ENCODE measurements at regions not wholly inside any gene's neighbourhood (a gene's known extent, or its start where the extent isn't known, plus 50 kb on each side); places are given as distances from the start of the nearest gene placed in this dataset.
"Not testable (repeated sequence)": the region's sequence is repeated elsewhere in the genome, so short reads cannot be mapped to it uniquely, and the experiment has no call there.

DNA sequence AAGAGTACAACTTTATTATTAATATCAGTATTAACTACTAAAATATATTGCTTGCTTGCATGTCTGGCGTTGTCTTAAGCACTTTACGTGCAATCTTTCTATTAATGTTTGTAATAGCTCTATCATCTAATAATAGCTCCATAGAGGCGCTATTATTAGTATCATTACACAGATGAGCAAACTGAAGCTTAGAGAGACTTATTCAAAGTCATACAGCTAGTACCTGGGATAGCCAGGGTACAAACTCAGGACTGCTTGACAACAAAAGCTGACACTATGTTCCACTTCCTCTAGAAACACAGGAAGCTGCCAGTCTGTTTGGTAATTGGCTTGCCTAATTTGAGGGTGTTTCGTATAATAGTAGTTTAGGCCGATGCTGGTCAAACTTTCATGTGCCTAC is 523.2 kb downstream of the RMST start:
- no peak for DNase-seq (ENCODE audit: low read depth)

- not testable (repeated sequence) for DNase-seq (ENCODE audit: low read depth)
Measured at GRCh38 chr12:97988588-97988987, 526.0 kb downstream of the RMST start.

GRCh38 chr12:97989366-97989940 is 525.9 kb upstream of the TMPO start:
- no peak for DNase-seq (ENCODE audit: low read depth)

DNA sequence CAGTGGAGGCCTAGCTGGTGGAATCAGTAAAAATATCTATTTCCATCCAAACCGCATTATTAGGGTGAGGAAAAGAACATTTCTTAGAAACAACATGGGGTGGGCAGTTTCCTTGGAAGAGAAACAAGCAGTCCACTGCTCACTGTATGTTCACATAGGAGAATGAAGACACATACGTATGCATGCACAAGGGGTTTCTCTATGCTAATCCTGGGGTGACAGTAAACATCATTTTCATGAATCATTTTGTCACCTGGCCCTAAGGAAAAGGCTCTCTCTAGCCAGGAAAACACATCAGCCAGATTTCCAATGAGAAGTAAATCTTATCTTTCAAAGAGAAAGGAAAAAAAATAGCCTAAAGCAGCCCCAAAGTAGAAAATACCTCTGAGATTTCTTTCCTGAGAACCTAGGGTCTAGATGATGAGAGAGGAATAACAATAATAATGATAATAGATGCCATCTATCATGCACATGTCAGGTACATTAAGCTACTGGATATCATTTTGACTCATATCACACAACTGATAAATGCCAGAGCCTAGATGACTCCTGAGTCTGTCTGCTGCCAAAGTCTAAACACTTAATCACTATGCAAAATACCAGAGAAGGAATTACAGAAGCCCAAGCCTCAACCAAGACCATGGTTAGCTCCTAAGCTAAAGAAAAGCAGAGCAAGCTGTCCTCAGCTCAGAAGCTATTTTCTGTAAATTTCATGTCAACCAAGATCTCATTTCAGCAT is 520.5 kb upstream of the TMPO start:
- DNase-seq (ENCODE audit: low read depth) = no peak

- no peak for DNase-seq (ENCODE audit: low read depth)
Measured at GRCh38 chr12:97995559-97995958, 519.8 kb upstream of the TMPO start.

DNA sequence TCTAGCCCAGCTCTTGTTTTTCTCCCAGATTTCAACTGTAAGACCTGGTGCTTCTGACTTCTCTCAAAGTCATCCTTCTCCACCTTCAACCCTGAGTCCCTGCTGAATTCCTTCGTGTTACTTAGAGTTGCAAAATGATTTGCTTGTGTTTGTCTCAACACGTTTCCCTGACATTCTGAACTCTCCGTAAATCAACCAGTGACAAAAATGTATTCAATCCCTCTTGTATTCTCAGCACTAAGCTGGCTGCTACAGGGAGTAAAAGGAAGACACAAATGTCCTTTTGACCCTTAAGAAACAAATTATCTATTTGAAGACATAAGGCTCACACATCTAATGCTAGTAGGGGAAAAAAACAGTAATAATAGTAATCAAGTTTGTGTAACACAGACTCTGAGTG is 514.0 kb upstream of the TMPO start:
- no peak for DNase-seq (ENCODE audit: low read depth)

DNA sequence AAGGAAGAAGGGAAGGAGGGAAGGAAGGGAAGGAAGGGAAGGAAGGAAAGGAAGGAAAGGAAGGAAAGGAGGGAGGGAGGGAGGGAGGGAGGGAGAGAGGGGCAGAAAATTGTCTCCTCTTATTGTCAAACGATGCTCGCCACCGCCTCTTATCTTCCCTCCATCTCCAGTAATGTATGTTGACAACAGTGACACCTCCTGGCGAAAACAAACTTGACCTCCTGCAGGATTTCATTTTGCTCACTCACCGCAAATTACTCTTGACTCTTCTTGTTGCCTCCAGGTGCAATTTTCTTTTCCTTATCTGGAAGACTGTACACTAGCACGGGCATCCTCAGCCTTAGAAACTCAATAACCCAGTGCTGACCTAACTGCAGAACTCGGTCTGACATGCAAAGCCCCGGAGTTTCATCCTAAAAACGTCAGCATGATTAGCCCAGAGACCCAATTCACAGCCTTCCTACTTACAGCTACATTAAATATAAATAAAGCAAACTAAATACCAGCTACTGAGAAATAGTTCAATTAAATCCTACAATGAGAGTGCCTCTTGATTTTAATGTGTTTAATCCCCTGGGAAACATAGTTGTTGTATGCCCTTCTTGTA is 512.4 kb upstream of the TMPO start:
- DNase-seq (ENCODE audit: low read depth) = no peak

GRCh38 chr12:98007963-98008362 is 507.4 kb upstream of the TMPO start:
- DNase-seq (ENCODE audit: low read depth) = no peak

GRCh38 chr12:98013560-98013959 is 501.8 kb upstream of the TMPO start:
- no peak for DNase-seq (ENCODE audit: low read depth)

DNA sequence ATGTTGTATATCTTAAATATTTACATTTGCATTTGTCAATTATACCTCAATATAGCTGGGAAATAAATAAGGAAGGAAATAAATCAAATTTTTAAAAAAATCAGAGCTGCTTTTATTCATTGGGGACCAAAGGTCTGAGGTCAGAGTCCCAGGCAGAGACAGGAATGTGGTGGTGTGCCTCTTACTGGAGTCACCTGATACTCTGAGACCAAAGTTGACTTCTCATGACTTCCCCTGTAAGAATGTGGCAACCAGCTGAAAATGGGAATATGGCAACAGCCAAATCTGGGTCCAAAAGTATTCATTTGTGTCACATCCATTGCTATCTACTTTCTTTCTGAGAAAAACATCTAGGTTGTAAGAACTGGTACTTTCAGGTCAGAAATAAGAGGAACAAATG is 496.6 kb upstream of the TMPO start:
- DNase-seq (ENCODE audit: low read depth) = no peak

GRCh38 chr12:98020376-98020775 is 495.0 kb upstream of the TMPO start:
- DNase-seq (ENCODE audit: low read depth) = no peak

DNA sequence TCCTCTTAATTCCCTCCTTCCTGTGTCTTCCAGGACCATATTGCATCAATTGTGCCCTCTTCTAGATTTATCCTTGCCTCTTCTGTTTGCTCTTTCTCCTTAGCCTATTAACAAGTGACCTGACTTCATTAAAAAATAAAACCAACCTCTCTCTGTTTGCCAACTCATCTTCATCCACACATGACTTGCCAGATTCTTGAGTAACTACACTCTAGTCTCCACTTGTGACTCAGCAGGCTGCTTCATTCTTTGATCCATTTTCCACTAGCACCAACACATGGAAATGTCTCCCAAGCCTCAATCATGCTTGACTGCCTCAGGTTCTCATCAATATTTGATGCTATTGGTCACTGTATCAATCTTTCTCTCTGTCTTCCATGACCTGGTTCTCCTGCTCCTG is 492.4 kb upstream of the TMPO start:
- no peak for DNase-seq (ENCODE audit: low read depth)

DNA sequence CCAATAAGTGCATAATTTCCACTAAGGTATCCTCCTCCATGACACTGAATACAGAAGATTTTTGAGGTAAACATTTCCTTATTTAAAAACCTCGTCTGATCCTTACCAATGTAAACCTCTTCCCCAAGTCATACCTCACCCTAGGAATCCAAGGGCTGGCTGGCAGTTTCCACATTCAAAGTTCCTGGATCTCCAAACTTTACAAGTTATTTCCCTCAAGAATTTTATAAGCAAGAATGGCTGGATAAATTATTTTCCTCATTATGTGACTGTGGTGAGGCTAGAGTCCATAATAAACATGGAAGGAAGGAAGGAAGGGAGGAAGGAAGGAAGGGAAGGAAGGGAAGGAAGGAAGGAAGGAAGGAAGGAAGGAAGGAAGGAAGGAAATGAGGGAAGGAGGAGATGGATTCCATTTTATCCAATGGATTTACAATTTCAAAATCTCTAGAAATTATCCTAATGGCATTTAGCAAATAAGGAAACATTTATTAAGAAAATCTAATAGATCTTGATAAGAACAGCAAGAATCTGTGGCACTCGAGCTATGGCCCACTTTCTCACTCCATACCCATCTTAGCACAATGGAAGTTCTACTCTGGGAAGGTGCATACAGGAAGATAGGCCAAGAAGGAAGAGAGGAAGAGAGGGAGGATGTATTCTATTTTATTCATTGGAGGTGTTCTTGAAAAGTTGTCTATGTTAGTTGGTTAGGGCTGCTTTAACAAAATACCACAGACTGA is 477.8 kb upstream of the TMPO start:
- no peak for DNase-seq (ENCODE audit: low read depth)

DNA sequence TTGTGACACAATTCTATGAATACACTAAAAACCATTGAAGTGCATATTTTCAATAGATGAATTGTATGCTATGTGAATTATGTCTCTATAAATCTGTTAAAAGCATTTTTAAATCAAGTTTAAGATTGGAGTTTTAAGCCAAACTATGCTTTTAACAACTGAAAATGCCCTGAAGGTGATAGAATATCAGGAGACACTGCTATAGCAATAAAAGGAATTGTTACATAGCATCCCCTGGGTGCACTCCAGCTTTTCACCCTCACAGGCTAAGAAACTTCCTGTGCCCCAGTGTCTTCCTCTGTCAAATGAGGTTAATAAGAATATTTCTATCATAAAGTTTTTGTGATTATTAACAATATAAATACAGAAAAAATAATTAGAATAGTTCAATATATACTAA is 472.7 kb upstream of the TMPO start:
- no peak for DNase-seq (ENCODE audit: low read depth)

DNA sequence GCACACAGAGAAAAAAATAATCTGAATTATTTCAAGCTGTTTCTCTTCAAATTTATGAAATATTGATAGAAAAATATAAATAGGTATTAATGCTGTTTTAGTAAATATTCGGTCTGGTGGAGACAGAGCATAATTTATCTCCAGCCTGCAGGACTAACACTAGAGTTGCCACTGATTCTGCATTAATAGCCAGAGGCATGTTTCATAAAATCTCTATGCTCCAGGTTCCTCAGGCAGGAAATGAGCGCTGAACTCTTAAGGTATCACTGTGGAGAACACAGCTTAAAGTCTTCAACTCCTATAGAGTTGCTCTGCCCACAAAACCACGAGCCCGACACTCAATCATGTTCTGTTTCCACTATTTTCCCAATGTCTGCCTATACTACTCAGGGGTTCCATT is 470.0 kb upstream of the TMPO start:
- no peak for DNase-seq (ENCODE audit: low read depth)

DNA sequence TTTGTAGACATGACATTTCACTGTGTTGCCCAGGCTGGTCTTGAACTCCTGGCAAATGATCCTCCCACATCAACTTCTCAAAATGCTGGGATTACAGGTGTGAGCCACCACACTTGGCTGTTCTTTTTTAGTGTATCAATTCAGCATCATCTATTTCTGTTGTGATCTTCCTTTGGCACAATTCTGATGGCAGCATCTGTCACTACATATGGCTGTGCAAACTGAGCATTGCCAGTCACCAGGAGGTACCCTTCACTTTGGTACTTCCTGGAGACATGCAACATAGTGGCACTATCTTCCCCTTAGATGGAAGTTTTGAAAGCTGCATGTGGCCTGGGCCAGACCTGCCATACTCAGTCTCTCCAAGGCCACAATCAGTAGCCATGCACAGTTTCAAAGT is 467.1 kb upstream of the TMPO start:
- DNase-seq (ENCODE audit: low read depth) = no peak

DNA sequence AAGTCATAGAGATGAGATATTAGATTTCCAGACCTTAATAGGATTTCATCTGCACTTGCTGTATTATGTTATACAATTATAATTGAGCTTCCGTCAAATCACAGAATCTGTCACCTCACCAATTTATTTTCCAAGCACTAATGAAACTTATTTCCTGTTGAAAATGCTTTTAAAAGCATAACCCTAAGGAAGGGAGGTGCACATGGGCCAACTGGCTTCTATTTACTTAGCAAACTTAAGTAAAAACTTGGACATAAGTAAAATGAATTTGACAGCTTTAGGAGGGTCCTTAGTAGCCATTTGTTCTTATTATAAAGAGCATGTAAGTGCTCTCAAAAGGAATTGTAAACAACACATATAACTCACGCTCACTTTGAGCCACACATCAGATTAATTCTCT is 462.2 kb upstream of the TMPO start:
- DNase-seq (ENCODE audit: low read depth) = no peak

DNA sequence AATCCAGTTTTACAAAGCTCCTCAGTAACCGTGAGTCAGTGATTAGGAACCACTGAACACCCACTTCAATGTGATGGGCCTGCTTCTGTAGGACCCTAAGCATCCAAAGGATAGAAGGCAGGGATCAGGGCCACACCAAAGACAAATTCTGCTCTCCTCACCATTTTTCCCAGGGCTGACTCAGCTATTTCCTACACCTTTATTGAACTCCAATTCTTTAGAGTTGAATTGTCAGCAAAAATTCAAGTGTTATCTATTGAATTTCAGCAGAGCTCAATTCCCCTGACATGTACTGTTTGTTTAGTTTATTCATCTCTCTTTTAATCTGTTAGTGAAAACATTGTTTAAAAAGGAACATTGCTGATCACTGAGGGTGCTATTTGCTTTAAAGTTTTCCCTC is 457.7 kb upstream of the TMPO start:
- DNase-seq (ENCODE audit: low read depth) = no peak

- no peak for DNase-seq (ENCODE audit: low read depth)
Measured at GRCh38 chr12:98058213-98058612, 457.2 kb upstream of the TMPO start.

DNA sequence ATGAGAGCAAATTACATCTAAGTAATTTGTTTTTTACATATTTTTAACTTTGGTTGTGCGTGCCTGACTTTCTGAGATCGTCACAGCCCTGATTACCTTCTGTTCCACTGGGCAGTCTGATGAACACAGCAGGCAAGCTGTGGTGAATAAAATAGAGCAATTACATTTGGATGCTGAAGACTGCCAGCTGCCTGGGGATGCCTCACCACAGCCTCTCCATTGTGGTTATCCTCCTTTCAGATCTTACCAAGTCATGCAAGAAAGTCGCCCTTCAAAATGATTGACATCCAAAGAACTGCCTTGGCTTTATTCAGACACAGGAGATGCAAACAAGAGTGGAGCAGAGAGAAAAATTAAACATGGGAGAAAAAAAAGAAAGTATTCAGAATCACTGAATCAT is 456.6 kb upstream of the TMPO start:
- DNase-seq (ENCODE audit: low read depth) = no peak

- DNase-seq (ENCODE audit: low read depth) = no peak
Measured at GRCh38 chr12:98059659-98060343, 455.6 kb upstream of the TMPO start.

- no peak for DNase-seq (ENCODE audit: low read depth)
Measured at GRCh38 chr12:98060411-98060810, 455.0 kb upstream of the TMPO start.
